ENCODE measurements at regions not wholly inside any gene's neighbourhood (a gene's known extent, or its start where the extent isn't known, plus 50 kb on each side); places are given as distances from the start of the nearest gene placed in this dataset.

DNA sequence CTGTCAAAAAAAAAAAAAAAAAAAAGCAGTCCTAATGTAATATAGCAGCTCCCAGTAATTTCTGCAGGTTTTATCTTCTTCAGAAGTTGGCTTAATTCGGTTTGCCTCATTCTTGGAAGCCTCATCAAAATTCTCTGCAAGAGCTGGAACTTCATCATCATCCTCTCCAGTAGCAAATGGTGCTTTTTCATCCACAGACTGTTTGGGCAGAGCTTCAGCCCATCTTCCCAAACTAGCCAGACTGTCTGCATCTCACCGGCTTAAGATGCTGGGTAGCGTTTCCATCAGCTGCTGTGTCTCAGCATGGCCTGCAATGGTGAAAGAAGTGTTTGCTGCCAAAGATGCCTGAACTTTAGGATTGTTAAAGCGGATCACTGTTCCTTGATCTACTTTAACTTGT lies 112.6 kb downstream of the AIPL1 start:
- TF ChIP-seq, protein P1, sequence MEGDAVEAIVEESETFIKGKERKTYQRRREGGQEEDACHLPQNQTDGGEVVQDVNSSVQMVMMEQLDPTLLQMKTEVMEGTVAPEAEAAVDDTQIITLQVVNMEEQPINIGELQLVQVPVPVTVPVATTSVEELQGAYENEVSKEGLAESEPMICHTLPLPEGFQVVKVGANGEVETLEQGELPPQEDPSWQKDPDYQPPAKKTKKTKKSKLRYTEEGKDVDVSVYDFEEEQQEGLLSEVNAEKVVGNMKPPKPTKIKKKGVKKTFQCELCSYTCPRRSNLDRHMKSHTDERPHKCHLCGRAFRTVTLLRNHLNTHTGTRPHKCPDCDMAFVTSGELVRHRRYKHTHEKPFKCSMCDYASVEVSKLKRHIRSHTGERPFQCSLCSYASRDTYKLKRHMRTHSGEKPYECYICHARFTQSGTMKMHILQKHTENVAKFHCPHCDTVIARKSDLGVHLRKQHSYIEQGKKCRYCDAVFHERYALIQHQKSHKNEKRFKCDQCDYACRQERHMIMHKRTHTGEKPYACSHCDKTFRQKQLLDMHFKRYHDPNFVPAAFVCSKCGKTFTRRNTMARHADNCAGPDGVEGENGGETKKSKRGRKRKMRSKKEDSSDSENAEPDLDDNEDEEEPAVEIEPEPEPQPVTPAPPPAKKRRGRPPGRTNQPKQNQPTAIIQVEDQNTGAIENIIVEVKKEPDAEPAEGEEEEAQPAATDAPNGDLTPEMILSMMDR (IDR thresholded peaks at IDR 0.05; ENCODE audit: borderline replicate concordance, control extremely low read depth, extremely low read depth, insufficient read depth, missing control alignments): no peak
- in situ Hi-C loops (cut with MboI; ENCODE audit: low sequenced_read_pairs, unreplicated experiment): no loop called here
- DNase-seq (ENCODE audit: low spot score): no peak

DNA sequence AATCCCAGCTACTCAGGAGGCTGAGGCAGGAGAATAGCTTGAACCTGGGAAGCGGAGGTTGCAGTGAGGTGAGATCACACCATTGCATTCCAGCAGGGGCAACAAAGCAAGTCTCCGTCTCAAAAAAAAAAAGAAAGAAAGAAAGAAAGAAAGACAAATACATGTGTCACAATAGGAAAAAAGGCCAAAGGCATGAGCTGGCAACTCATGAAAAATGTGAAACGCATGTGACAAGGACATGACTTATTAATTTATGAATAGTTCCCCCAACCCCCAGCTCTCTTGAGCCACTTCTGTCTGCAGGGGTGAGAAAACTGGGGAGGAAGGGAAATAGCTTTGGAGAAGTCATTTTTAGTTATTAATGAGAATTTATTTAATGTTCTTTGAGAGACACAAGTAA lies 120.6 kb downstream of the AIPL1 start:
- in situ Hi-C loops (cut with MboI; ENCODE audit: low sequenced_read_pairs, unreplicated experiment): no loop called here
- DNase-seq (ENCODE audit: low spot score): no peak

DNA sequence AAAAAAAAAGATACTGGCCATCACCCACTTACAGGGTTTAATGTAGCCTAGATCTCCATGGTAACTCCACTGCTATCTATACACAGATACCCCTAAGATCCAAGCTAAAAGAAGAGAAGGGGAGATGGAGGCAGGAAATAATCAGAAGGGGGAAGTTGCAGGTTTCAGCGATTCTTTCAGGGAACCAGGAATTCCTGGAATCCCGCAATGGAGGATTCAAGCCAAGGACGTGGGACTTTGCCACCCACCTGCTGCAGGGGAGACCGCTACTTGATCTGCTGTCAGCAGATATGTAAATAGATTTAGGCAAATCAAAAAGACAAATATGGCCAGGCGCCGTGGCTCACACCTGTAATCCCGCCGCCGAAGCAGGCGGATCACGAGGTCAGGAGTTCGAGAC lies 121.1 kb downstream of the AIPL1 start:
- DNase-seq (ENCODE audit: low spot score): no peak
- in situ Hi-C loops (cut with MboI; ENCODE audit: low sequenced_read_pairs, unreplicated experiment): no loop called here
- TF ChIP-seq, protein P1 (IDR thresholded peaks at IDR 0.05; ENCODE audit: borderline replicate concordance, control extremely low read depth, extremely low read depth, insufficient read depth, missing control alignments): no peak

More for the DNA sequence above, 120.6 kb downstream of the AIPL1 start:
- TF ChIP-seq, protein P1 (IDR thresholded peaks at IDR 0.05; ENCODE audit: borderline replicate concordance, control extremely low read depth, extremely low read depth, insufficient read depth, missing control alignments): no peak

DNA sequence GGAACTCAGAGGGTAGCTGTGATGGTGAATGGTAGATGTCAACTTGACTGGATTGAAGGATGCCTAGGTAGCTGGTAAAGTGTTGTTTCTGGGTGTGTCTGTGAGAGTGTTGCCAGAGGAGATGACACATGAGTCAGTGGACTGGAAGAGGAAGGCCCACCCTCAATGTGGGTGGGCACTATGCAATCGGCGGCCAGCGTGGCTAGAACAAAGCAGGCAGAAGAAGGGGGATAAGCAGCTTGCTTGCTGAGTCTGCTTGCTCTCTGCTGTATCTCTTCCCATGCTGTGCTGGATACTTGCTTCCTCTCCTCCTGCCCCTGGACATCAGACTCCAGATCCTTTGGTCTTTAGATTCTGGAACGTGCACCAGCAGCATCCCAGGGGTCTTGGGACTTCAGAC lies 128.1 kb downstream of the AIPL1 start:
- in situ Hi-C loops (cut with MboI; ENCODE audit: low sequenced_read_pairs, unreplicated experiment): no loop called here
- DNase-seq (ENCODE audit: low spot score): no peak
- TF ChIP-seq, protein P1 (IDR thresholded peaks at IDR 0.05; ENCODE audit: borderline replicate concordance, control extremely low read depth, extremely low read depth, insufficient read depth, missing control alignments): no peak

DNA sequence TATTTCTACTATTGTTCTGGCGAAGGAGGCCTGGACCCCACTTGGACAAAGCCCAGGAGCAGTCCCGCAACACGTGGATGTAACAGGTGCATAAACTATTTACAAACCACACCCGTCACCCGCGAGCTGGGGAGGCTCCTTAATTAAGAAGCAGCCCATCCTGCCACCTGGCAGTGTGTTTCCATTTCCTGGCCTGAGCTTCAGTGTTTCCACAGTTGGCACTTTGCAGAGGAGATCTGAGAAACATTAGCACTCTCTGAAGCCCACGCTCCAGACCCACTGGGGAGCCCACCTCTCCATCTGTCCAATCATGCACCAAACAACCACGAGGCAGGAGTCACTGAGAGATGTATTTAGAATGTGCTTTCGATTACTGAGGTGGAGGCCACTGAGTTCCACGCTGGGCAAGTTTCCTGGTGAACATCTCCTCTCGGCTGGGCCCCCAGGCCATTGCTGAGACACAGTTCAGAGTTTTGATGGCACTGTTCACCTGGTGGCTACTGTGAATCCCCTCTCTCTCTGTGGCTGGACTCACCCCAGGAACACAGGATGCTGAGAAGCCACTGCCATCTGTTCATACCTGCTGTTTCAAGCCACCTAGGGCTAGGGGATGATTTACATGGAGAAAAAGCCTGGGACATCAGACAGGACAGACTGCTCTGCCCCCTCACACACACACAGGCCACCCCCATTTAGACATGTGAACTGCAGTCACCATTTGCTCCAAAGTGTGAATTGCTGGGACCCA lies 129.1 kb downstream of the AIPL1 start:
- in situ Hi-C loops (cut with MboI; ENCODE audit: low sequenced_read_pairs, unreplicated experiment): no loop called here
- TF ChIP-seq, protein P1 (IDR thresholded peaks at IDR 0.05; ENCODE audit: borderline replicate concordance, control extremely low read depth, extremely low read depth, insufficient read depth, missing control alignments): no peak
- no peak for DNase-seq (ENCODE audit: low spot score)

DNA sequence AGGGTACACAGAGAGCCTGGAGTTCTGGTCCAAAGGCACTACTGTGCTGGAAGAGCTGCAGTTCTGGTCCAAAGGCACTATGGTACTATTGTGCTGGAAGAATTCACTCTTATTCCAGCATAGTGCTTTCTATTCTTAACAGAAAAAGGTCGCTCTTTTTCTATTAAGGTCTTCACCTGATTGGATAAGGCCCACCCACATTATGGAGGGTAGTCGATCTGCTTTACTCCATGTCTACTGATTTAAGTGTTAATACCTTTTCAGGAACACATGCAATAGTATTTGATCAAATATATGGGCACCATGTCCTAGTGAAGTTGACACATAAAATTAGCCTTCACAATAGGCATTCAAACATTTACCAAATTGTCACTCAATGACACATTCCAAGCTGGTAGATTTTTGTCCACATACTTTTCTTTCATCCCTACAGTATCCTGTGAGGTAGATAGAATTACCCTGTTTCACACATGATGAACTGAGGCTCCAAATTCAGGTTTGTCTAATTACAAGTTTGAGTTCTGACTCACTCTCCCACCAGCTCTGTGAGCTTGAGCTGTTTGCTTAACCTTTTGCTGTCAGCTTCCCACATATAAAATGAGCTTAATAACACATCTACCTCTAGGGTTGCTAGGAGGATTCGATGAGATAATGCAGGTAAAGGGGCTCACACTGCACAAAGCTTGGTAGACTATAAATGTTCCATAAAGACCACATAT lies 129.9 kb downstream of the AIPL1 start:
- DNase-seq (ENCODE audit: low spot score): no peak
- TF ChIP-seq, protein P1 (IDR thresholded peaks at IDR 0.05; ENCODE audit: borderline replicate concordance, control extremely low read depth, extremely low read depth, insufficient read depth, missing control alignments): no peak

More for the DNA sequence above, 129.9 kb downstream of the AIPL1 start:
- in situ Hi-C loops (cut with MboI; ENCODE audit: low sequenced_read_pairs, unreplicated experiment): no loop called here
